Activated CD4-positive, CD25-positive, alpha-beta regulatory T cell treated with anti-CD3 and anti-CD28 coated beads, Interleukin-2, amount 50 U/mL, for 16 hours (primary cell): ENCODE measurements at regions not wholly inside any gene's neighbourhood (a gene's known extent, or its start where the extent isn't known, plus 50 kb on each side); places are given as distances from the start of the nearest gene placed in this dataset.

ENCODE experiments used
- DNase-seq: peaks from one replicate; pipeline ENCODE4 v3.0.0-alpha.2; 2020; ENCODE audit warnings: low read depth, low spot score

- no peak for DNase-seq
These were observed 519.6 kb upstream of the RAB6C start for GRCh38 chr2:129459881-129460280.

GRCh38 chr2:129460299-129461198 lies 518.9 kb upstream of the RAB6C start:
- DNase-seq: no peak

- DNase-seq: no peak
These were observed 517.1 kb upstream of the RAB6C start for GRCh38 chr2:129462349-129462748.

- no peak for DNase-seq
These were observed 516.5 kb upstream of the RAB6C start for GRCh38 chr2:129462967-129463366.

- DNase-seq: no peak
These were observed 515.4 kb upstream of the RAB6C start for GRCh38 chr2:129464036-129464435.

- DNase-seq: no peak
These were observed 514.8 kb upstream of the RAB6C start for GRCh38 chr2:129464631-129465030.

GRCh38 chr2:129465045-129465444 lies 514.4 kb upstream of the RAB6C start:
- no peak for DNase-seq

GRCh38 chr2:129466389-129466788 lies 513.1 kb upstream of the RAB6C start:
- DNase-seq: no peak

GRCh38 chr2:129467012-129467779 lies 512.3 kb upstream of the RAB6C start:
- DNase-seq: no peak

GRCh38 chr2:129467941-129468340 lies 511.5 kb upstream of the RAB6C start:
- DNase-seq: no peak

- DNase-seq: no peak
These were observed 510.6 kb upstream of the RAB6C start for GRCh38 chr2:129468879-129469278.

GRCh38 chr2:129469389-129469788 lies 510.1 kb upstream of the RAB6C start:
- no peak for DNase-seq

GRCh38 chr2:129469871-129470270 lies 509.6 kb upstream of the RAB6C start:
- DNase-seq: no peak

GRCh38 chr2:129478902-129479517 lies 500.5 kb upstream of the RAB6C start:
- DNase-seq: no peak

- DNase-seq: no peak
These were observed 499.6 kb upstream of the RAB6C start for GRCh38 chr2:129479892-129480291.

- DNase-seq: no peak
These were observed 498.7 kb upstream of the RAB6C start for GRCh38 chr2:129480790-129481189.

- no peak for DNase-seq
These were observed 497.9 kb upstream of the RAB6C start for GRCh38 chr2:129481306-129482219.

- DNase-seq: no peak
These were observed 496.8 kb upstream of the RAB6C start for GRCh38 chr2:129482626-129483025.

- DNase-seq: no peak
These were observed 496.1 kb upstream of the RAB6C start for GRCh38 chr2:129483366-129483765.

- DNase-seq: no peak
These were observed 494.2 kb upstream of the RAB6C start for GRCh38 chr2:129484999-129485897.
